Skeletal muscle tissue (tissue), 3 donors: ENCODE measurements at regions not wholly inside any gene's neighbourhood (a gene's known extent, or its start where the extent isn't known, plus 50 kb on each side); places are given as distances from the start of the nearest gene placed in this dataset.
"Not testable (repeated sequence)": the region's sequence is repeated elsewhere in the genome, so short reads cannot be mapped to it uniquely, and the experiment has no call there.

Experiments used
- H3K27ac ChIP-seq: one replicate; pipeline ENCODE4 v1.7.0; 2013; ENCODE audit warnings: mild to moderate bottlenecking, low read depth, low read length, inconsistent platforms
- H3K27me3 ChIP-seq, 3 donors: one replicate each; pipeline ENCODE4 v1.7.0; 2013; ENCODE audit warnings: low read length in 3 of 3; ENCODE audit not compliant: control insufficient read depth in 3 of 3, insufficient read depth in 3 of 3
- H3K36me3 ChIP-seq, 3 donors: one replicate each; pipeline ENCODE4 v1.7.0; 2013; ENCODE audit warnings: low read length in 3 of 3; ENCODE audit not compliant: control insufficient read depth in 3 of 3, insufficient read depth in 3 of 3
- H3K4me1 ChIP-seq, 3 donors: one replicate each; pipeline ENCODE4 v1.7.0; 2013; ENCODE audit warnings: low read length in 3 of 3, mild to moderate bottlenecking in 3 of 3; ENCODE audit not compliant: control insufficient read depth in 3 of 3, insufficient read depth in 3 of 3
- H3K4me3 ChIP-seq, 3 donors: one replicate each; pipeline ENCODE4 v1.7.0; 2013; ENCODE audit warnings: low read length in 3 of 3
- H3K9ac ChIP-seq, 3 donors: one replicate each; pipeline ENCODE4 v1.7.0; 2013; ENCODE audit warnings: low read length in 3 of 3, mild to moderate bottlenecking in 3 of 3, moderate library complexity in 2 of 3, low read depth in 1 of 3
- H3K9me3 ChIP-seq, 3 donors: one replicate each; pipeline ENCODE4 v1.7.0; 2013; ENCODE audit warnings: low read length in 3 of 3; ENCODE audit not compliant: control insufficient read depth in 3 of 3
- donor health status: Osteomylitis.

DNA sequence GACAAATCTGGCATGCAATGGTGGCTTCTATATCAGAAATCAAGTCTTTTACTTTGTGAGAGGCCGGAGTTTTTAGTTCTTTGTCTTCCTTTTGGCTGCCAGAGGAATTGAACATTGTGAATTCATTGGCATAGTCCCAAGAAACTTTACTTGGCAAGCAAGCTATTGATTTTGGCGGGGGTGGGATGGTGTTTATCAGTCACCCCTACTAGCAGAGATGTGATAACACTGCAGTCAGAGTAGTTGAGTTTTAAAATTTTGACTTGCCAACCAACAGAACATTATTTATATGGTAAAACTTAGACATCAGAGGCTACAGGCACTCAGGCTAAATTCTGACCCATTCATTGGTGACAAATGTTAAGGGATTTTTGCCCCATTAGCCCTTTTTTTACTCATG lies 129.7 kb downstream of the FAM72C start:
- H3K36me3 ChIP-seq, H3K4me3 ChIP-seq, H3K27me3 ChIP-seq, H3K9ac ChIP-seq, H3K9me3 ChIP-seq, H3K4me1 ChIP-seq, H3K27ac ChIP-seq: not testable (repeated sequence)

DNA sequence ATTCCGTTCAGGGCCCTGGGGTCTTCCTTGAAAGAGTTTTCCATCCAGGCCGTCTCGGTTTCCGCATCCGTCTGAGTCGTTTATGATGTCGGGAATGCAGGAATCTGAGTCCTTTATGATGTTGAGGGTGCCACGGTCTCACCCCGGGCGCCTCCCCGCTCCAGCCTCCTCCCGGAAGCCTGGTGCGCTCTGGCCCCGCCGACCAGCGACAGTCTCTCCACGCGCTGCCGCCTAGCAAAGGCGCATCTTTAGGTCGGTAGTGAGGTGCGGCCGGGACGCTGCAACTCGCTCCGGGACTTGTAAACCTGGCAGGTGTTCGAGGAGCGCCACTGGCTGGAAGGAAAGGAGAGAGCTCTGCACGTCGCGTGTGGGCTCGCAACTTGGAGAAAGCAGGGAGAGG lies 132.6 kb downstream of the FAM72C start:
- H3K27ac ChIP-seq, H3K27me3 ChIP-seq, H3K4me1 ChIP-seq, H3K9ac ChIP-seq, H3K9me3 ChIP-seq, H3K4me3 ChIP-seq, H3K36me3 ChIP-seq: not testable (repeated sequence)

DNA sequence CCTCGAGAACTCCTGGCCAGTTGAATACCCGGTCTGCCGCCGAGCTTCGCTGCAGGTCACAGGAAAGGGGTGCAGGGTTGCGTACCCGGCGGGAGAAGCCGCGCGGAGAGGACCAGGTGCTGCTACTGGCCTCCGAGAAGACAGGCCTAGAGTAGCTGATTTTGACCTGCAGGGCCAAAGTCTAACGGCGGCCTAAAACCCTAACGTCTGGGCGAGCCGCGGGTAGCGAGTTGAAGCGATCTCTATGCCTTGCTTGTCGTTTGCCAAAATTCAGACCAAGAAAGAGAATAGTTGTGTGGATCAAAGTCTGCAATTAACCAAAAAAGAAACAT lies 133.2 kb downstream of the FAM72C start:
- H3K27ac ChIP-seq, H3K9me3 ChIP-seq, H3K27me3 ChIP-seq, H3K36me3 ChIP-seq, H3K4me1 ChIP-seq, H3K9ac ChIP-seq, H3K4me3 ChIP-seq: not testable (repeated sequence)

- not testable (repeated sequence) for H3K9ac ChIP-seq, H3K4me3 ChIP-seq, H3K27ac ChIP-seq
Measured at GRCh38 chr1:143837924-143838597, 133.7 kb downstream of the FAM72C start.

GRCh38 chr1:143833376-143833775 lies 138.4 kb downstream of the FAM72C start:
- not testable (repeated sequence) for H3K4me3 ChIP-seq, H3K27me3 ChIP-seq, H3K9me3 ChIP-seq, H3K9ac ChIP-seq, H3K36me3 ChIP-seq, H3K4me1 ChIP-seq, H3K27ac ChIP-seq

More at GRCh38 chr1:143837924-143838597, 133.7 kb downstream of the FAM72C start:
- H3K4me1 ChIP-seq, H3K9me3 ChIP-seq, H3K27me3 ChIP-seq, H3K36me3 ChIP-seq: not testable (repeated sequence)

DNA sequence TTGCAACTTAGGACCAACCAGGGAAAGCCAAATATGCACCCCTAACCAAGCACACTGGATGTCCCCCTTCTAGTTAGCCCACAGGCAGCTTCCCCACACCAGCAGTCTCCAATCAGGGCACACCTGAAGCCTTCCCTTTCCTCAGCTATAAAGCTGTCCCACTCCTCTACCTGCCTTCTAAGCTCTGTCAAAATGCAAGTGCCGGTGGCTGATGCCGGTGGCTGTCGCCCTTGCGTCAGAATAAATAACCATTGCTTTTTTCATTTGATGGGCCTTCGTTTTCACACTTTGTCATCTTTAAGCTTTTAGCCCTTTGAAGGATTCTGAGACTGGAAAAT lies 139.4 kb downstream of the FAM72C start:
- H3K27me3 ChIP-seq, H3K4me3 ChIP-seq, H3K36me3 ChIP-seq, H3K9ac ChIP-seq, H3K9me3 ChIP-seq, H3K4me1 ChIP-seq, H3K27ac ChIP-seq: not testable (repeated sequence)

DNA sequence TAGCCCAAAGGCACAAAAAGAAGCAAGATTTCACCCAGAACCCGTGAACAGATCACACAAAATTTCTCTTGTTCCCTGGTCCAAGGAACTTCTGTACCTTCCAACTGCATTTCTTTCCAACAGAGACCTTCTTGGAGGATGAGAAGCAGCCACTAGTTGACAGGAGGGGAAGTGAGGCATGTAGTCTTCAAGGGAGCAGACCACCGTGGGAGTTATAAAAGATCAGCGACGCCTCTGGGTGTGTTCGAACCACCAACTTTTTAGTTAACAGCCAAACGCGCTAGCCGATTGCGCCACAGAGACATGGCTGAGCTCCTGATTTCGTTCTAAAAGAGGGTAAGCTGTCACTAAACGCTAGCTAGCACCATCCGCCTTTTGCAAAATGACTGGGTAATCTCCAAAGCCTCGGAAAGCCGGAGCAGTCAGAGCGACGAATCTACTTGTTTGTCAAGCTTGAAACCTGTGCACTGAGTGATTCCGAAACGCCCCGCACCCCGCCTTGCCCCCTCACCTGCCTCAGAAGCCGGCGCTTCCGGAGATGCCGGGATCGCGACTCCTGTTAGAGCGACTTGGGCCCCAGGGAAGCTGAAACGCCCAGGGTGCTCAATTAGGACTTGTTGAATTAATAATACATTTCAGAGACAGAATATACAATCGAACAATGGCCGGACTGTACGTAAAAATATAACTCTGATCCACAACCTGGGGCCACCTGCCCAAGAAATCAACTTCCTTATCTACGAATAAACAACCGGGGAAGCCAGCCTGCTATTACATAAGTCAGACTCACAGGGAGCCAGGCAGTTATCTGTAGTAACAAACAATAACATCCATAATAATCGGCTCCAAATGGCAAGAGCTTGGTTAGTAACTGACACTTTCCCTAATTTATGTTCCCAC lies 140.1 kb downstream of the FAM72C start:
- H3K27me3 ChIP-seq, H3K4me3 ChIP-seq, H3K27ac ChIP-seq, H3K36me3 ChIP-seq, H3K9me3 ChIP-seq, H3K9ac ChIP-seq, H3K4me1 ChIP-seq: not testable (repeated sequence)

GRCh38 chr1:143826162-143826561 lies 145.6 kb downstream of the FAM72C start:
- not testable (repeated sequence) for H3K9ac ChIP-seq, H3K9me3 ChIP-seq, H3K36me3 ChIP-seq, H3K27ac ChIP-seq, H3K4me1 ChIP-seq, H3K4me3 ChIP-seq, H3K27me3 ChIP-seq

- not testable (repeated sequence) for H3K36me3 ChIP-seq
Measured at GRCh38 chr1:143824266-143824665, 147.5 kb downstream of the FAM72C start.

DNA sequence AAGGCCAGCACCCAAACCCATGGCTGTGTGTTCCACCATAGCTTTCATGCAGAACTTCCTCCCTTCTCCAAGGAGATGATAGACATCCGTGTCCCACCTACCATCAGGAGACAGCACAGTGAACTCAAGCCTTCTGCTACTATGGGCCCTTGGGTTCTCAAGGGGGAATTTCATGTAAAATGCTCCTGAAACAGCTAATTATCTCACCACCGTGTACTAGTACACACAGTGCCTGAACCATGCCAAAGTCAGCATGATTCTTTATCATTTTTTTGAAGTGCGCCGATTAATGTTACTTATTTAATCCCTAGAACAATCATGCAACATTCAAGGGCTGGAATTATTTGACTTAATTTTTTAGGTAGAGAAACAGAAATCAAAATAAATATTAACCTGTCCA lies 151.7 kb downstream of the FAM72C start:
- not testable (repeated sequence) for H3K4me3 ChIP-seq, H3K27me3 ChIP-seq, H3K9ac ChIP-seq, H3K4me1 ChIP-seq, H3K9me3 ChIP-seq, H3K36me3 ChIP-seq, H3K27ac ChIP-seq

More at GRCh38 chr1:143824266-143824665, 147.5 kb downstream of the FAM72C start:
- not testable (repeated sequence) for H3K9me3 ChIP-seq, H3K9ac ChIP-seq, H3K27ac ChIP-seq, H3K4me3 ChIP-seq, H3K4me1 ChIP-seq, H3K27me3 ChIP-seq
